ENCODE measurements at regions not wholly inside any gene's neighbourhood (a gene's known extent, or its start where the extent isn't known, plus 50 kb on each side); places are given as distances from the start of the nearest gene placed in this dataset.
"Not testable (repeated sequence)": the region's sequence is repeated elsewhere in the genome, so short reads cannot be mapped to it uniquely, and the experiment has no call there.

GRCh38 chr14:44756554-44756953 lies 205.2 kb downstream of the KLHL28 start:
- peak; percentile 93 for FAIRE-seq

GRCh38 chr14:44745371-44745770 lies 216.4 kb downstream of the KLHL28 start:
- DNase-seq (ENCODE audit: insufficient read length, low spot score), result no peak
- TF ChIP-seq, protein P1, sequence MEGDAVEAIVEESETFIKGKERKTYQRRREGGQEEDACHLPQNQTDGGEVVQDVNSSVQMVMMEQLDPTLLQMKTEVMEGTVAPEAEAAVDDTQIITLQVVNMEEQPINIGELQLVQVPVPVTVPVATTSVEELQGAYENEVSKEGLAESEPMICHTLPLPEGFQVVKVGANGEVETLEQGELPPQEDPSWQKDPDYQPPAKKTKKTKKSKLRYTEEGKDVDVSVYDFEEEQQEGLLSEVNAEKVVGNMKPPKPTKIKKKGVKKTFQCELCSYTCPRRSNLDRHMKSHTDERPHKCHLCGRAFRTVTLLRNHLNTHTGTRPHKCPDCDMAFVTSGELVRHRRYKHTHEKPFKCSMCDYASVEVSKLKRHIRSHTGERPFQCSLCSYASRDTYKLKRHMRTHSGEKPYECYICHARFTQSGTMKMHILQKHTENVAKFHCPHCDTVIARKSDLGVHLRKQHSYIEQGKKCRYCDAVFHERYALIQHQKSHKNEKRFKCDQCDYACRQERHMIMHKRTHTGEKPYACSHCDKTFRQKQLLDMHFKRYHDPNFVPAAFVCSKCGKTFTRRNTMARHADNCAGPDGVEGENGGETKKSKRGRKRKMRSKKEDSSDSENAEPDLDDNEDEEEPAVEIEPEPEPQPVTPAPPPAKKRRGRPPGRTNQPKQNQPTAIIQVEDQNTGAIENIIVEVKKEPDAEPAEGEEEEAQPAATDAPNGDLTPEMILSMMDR (IDR thresholded peaks at IDR 0.05; ENCODE audit: insufficient read depth, missing control alignments), result no peak
- FAIRE-seq, result no peak

More at GRCh38 chr14:44756554-44756953, 205.2 kb downstream of the KLHL28 start:
- no peak for DNase-seq (ENCODE audit: insufficient read length, low spot score)
- TF ChIP-seq, protein P1 (IDR thresholded peaks at IDR 0.05; ENCODE audit: insufficient read depth, missing control alignments), result no peak

GRCh38 chr14:44742202-44742601 lies 219.5 kb downstream of the KLHL28 start:
- TF ChIP-seq, protein P1 (IDR thresholded peaks at IDR 0.05; ENCODE audit: insufficient read depth, missing control alignments), result no peak
- DNase-seq (ENCODE audit: insufficient read length, low spot score) (no peak), FAIRE-seq (no peak)

- FAIRE-seq, result no peak
- TF ChIP-seq, protein P1 (IDR thresholded peaks at IDR 0.05; ENCODE audit: insufficient read depth, missing control alignments), result no peak
- no peak for DNase-seq (ENCODE audit: insufficient read length, low spot score)
These were observed 220.3 kb downstream of the KLHL28 start for GRCh38 chr14:44741431-44741830.

DNA sequence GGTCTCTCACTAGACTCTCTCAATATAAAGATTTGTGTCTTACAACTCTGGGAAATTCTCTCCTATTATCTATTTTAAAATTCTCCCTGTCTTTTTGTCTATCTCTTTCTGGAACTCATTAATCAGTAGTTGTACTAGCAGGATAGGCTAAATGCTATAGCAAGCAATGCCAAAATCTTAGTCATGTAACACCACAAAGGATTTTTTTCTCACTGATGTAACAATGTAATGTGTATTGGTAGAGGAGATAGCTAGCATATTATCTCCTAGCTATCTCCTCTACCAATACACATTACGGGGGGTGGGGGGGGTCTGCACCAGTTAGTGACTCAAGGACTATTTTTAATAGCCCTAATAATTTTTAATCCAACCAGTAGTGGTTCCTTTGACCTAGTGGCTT lies 225.4 kb downstream of the KLHL28 start:
- FAIRE-seq, result no peak
- TF ChIP-seq, protein P1 (IDR thresholded peaks at IDR 0.05; ENCODE audit: insufficient read depth, missing control alignments), result no peak
- no peak for DNase-seq (ENCODE audit: insufficient read length, low spot score)

DNA sequence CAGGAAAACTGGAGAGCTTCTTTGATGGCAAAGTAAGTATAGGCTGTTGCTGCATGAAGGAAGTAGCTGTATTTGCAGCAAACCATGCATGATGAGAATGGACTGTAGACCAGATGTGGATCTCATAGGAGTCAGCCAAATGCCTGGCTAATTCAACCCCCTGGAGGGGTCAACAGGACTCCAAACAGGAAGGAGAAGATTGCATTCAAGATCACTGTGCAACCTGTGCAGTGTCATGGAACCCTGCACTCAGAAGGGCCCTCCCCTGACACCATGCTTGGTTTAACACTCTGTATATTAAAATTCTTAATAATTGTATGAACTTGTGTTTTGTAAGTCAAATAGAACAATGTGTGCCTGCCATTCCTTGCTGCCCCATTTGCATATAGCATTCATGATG lies 225.1 kb upstream of the FSCB start:
- TF ChIP-seq, protein P1 (IDR thresholded peaks at IDR 0.05; ENCODE audit: insufficient read depth, missing control alignments), result no peak
- DNase-seq (ENCODE audit: insufficient read length, low spot score), result no peak
- no peak for FAIRE-seq

DNA sequence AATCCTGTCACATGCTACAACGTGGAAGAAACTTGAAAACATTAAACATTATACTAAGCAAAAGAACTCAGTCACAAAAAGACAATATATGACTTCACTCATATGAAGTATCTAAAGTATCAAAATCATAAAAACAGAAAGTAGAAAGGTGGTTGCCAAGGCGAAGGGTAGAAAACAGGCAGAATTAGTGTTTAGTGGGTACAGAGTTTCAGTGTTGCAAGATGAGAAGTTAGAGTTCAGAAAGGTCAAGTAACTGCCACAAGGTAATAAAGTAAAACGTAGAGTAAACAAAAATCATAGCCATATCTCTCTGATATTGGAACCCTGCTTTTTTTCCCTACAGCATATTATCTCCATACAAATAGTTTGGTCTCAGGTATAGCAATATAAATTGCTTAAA lies 223.8 kb upstream of the FSCB start:
- TF ChIP-seq, protein P1 (IDR thresholded peaks at IDR 0.05; ENCODE audit: insufficient read depth, missing control alignments), result no peak
- FAIRE-seq, result no peak

GRCh38 chr14:44721395-44721794 lies 214.3 kb upstream of the FSCB start:
- not testable (repeated sequence) for FAIRE-seq; DNase-seq (ENCODE audit: insufficient read length, low spot score)

More for the DNA sequence above, 223.8 kb upstream of the FSCB start:
- DNase-seq (ENCODE audit: insufficient read length, low spot score), result no peak
